Spleen (tissue), 11 donors: ENCODE measurements at regions not wholly inside any gene's neighbourhood (a gene's known extent, or its start where the extent isn't known, plus 50 kb on each side); places are given as distances from the start of the nearest gene placed in this dataset.

Experiments used
- DNase-seq: peaks from one replicate; pipeline ENCODE4 v3.0.0-alpha.2; 2020
- H3K27ac ChIP-seq, 8 donors: fragments of 200-600 bp; sonication (generic) in 7 of 8; 1 replicate in 4 of 8; 2 replicates in 4 of 8; pipeline versions ENCODE4 v1.5.0 to v1.8.0; 2016 to 2021; ENCODE audit warnings: inconsistent platforms in 4 of 8, mild to moderate bottlenecking in 4 of 8, moderate library complexity in 1 of 8
- H3K27me3 ChIP-seq, 7 donors: fragments of 200-600 bp; sonication (generic) in 6 of 7; replicated peaks in 1 of 7; 1 replicate in 4 of 7; 2 replicates in 3 of 7; pipeline versions ENCODE4 v1.5.0 to v1.8.0; 2016 to 2021; ENCODE audit warnings: inconsistent platforms in 3 of 7, mild to moderate bottlenecking in 1 of 7
- H3K36me3 ChIP-seq, 6 donors: fragments of 200-600 bp; sonication (generic) in 5 of 6; 1 replicate in 4 of 6; 2 replicates in 2 of 6; pipeline versions ENCODE4 v1.5.0 to v1.8.0; 2016 to 2021; ENCODE audit warnings: inconsistent platforms in 2 of 6
- H3K4me1 ChIP-seq, 6 donors: fragments of 200-600 bp; sonication (generic) in 5 of 6; 1 replicate in 3 of 6; 2 replicates in 3 of 6; pipeline versions ENCODE4 v1.5.0 to v1.8.0; 2016 to 2021; ENCODE audit warnings: inconsistent platforms in 3 of 6
- H3K4me3 ChIP-seq, 8 donors: fragments of 200-600 bp; sonication (generic) in 7 of 8; 1 replicate in 4 of 8; 2 replicates in 4 of 8; pipeline versions ENCODE4 v1.5.0 to v1.8.0; 2016 to 2021; ENCODE audit warnings: inconsistent platforms in 4 of 8, mild to moderate bottlenecking in 4 of 8, moderate library complexity in 2 of 8
- H3K9me3 ChIP-seq, 8 donors: fragments of 200-600 bp; sonication (generic) in 7 of 8; 1 replicate in 4 of 8; 2 replicates in 4 of 8; pipeline versions ENCODE4 v1.5.0 to v1.8.0; 2016 to 2021; ENCODE audit warnings: inconsistent platforms in 4 of 8
- POLR2A ChIP-seq, 3 donors: fragments of 450-650 bp; IDR thresholded peaks; one replicate each; pipeline ENCODE4 v1.5.1; 2017; ENCODE audit warnings: antibody characterized with exemption in 3 of 3, mild to moderate bottlenecking in 1 of 3
- POLR2AphosphoS5 ChIP-seq, 3 donors: sonication (generic); formaldehyde crosslinking; IDR thresholded peaks; one replicate each; pipeline ENCODE4 v1.5.1; 2017; ENCODE audit warnings: antibody characterized with exemption in 3 of 3
- WGBS, 5 donors: extraction: QIAGEN DNeasy Blood & Tissue Kit in 3 of 5; methylation state at CpG; one replicate each; pipeline versions ENCODE4 v1.1.5 to v1.1.7; 2013 to 2018; 5-methylcytosine and 5-hydroxymethylcytosine counted together
- intact Hi-C: fragments of 100-400 bp; cut with DNase I; formaldehyde crosslinking; loops from one replicate; pipeline ENCODE4 v1.15.0; 2023; ENCODE audit warnings: low total_unique reads
- TF ChIP-seq, protein P1 (sequence below), 11 experiments: fragments of 200-600 bp in 7 of 11; fragments of 450-650 bp in 4 of 11; sonication (generic) in 4 of 11; IDR thresholded peaks in 8 of 11; conservative IDR thresholded peaks in 3 of 11; 1 replicate in 7 of 11; 2 replicates in 4 of 11; pipeline versions ENCODE4 v1.4.0 to v1.8.0; 2016 to 2021; ENCODE audit warnings: antibody characterized with exemption in 11 of 11, inconsistent platforms in 4 of 11, mild to moderate bottlenecking in 1 of 11
- donor health status: healthy with polysubstance abuse.
- donor health status: DM: no; HTN: no; CAD: no; lungs with moderate emphysema.
- donor health status: DM: no; HTN: no; CAD: no.
- donor health status: Bipolar disorder and iron deficiency.
- donor health status: healthy.
- donor health status: DM: no; HTN: no; CAD: no.
- donor health status: DM: yes; HTN: yes; CAD: no.

DNA sequence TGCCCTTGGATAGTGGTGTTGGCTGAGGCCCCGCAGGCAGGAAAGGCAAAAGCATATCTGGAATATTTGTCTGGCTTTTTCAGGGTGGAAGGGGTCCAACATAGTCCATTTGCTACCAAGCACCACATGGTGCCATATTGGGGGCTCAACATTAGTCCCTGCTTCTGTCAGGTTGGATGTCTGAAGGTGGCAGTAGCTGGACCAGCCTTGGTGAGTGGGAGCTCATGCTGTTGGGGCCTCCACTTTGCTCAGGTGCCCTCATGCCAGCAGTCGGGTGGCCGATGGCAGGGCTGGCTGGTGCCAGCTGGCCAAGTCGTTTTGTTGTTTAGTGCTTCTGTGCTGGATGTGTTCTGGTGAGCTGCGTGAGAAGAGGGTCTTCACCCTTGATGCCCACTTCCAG, 135.3 kb downstream of the PAPOLA start:
- TF ChIP-seq POLR2A (IDR thresholded peaks at IDR 0.05): no peak
- TF ChIP-seq, protein P1, sequence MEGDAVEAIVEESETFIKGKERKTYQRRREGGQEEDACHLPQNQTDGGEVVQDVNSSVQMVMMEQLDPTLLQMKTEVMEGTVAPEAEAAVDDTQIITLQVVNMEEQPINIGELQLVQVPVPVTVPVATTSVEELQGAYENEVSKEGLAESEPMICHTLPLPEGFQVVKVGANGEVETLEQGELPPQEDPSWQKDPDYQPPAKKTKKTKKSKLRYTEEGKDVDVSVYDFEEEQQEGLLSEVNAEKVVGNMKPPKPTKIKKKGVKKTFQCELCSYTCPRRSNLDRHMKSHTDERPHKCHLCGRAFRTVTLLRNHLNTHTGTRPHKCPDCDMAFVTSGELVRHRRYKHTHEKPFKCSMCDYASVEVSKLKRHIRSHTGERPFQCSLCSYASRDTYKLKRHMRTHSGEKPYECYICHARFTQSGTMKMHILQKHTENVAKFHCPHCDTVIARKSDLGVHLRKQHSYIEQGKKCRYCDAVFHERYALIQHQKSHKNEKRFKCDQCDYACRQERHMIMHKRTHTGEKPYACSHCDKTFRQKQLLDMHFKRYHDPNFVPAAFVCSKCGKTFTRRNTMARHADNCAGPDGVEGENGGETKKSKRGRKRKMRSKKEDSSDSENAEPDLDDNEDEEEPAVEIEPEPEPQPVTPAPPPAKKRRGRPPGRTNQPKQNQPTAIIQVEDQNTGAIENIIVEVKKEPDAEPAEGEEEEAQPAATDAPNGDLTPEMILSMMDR (IDR thresholded peaks at IDR 0.05 in 8 of 11, conservative IDR thresholded peaks at IDR 0.05 in 3 of 11): no peak
- H3K4me1 ChIP-seq: no peaks in the 10 kb centered on the region
- H3K4me3 ChIP-seq: no peak overlapping the region
- no peaks in the 10 kb centered on the region for H3K27me3 ChIP-seq
- no peaks in the 10 kb centered on the region for H3K36me3 ChIP-seq
- WGBS, 5 donors: 85 to 93% (median 91%) methylated on average over 5 of the region's 5 CpGs
- H3K9me3 ChIP-seq: no peaks in the 10 kb centered on the region
- intact Hi-C loops: no loop called here
- peak; percentile 46 for DNase-seq
- no peak overlapping the region for H3K27ac ChIP-seq

DNA sequence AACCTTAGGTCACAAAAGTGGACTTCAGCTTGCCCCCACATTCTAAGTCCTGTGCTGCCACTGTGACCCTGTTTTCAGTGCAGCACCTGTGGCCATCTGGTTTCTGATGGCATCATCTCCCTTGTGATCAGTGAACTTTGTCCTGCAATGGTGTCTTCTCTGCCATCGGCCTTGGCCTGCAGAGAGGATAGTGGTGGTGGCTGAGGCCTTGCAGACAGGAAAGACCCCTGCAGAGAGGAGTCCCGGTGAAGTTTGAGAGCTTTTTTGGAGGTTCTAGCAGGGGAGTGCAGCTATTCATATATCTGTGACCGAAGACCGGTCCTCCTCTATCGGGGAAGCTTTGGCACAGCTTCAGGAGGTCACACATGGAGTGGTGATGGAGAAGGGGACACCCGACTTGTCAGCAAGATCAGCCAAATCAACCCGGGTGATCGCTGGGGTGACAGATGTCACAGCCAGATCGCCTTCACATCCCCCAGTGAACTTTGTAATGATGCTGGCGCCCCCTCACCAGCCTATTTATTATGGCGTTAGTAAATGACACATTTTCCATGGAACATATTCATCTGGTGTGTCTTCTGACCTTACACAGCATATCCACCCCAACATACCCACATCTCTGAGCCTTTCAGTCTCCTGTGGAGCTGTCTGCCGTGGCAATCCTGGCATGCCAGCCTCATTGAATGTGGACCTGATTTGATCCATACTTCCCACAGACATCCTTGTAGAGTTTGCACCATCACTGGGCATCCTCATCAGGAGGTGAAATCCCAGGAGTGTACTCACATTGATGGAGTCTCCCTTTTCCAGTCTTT, 136.1 kb downstream of the PAPOLA start:
- TF ChIP-seq, protein P1 (IDR thresholded peaks at IDR 0.05 in 8 of 11, conservative IDR thresholded peaks at IDR 0.05 in 3 of 11): no peak
- TF ChIP-seq POLR2A (IDR thresholded peaks at IDR 0.05) (no peak), POLR2AphosphoS5 (IDR thresholded peaks at IDR 0.05) (no peak)
- intact Hi-C loops: no loop called here
- Histone ChIP-seq H3K27me3 (no peaks in the 10 kb centered on the region), H3K4me1 (no peaks in the 10 kb centered on the region), H3K9me3 (no peaks in the 10 kb centered on the region), H3K36me3 (no peaks in the 10 kb centered on the region), H3K27ac (no peak overlapping the region), H3K4me3 (no peak overlapping the region)
- DNase-seq: peak; percentile 48
- WGBS, 5 donors: 75 to 85% (median 83%) methylated on average over 12 of the region's 12 CpGs

DNA sequence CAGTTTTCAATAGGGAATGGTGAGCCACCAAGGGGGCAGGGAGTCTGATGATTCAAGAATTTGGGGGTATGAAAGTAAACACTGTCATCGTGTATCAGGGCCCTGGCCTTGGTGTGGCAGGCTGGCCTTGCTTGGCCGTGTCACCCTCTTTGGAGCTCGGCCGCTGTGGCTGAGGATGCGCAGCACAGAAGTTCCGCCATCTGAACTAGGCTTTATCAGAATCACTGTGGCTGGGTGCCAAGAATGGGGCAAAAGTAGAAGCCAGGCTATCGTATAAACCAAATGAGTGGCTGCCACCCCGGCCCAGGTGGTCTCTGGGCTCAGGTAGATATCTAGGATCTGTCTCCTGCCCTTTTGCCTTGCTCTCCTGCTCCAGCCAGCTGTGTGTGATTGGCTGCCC, 137.4 kb downstream of the PAPOLA start:
- intact Hi-C loops: no loop called here
- DNase-seq: no peak
- TF ChIP-seq, protein P1 (IDR thresholded peaks at IDR 0.05 in 8 of 11, conservative IDR thresholded peaks at IDR 0.05 in 3 of 11): no peak
- TF ChIP-seq POLR2AphosphoS5 (IDR thresholded peaks at IDR 0.05) (no peak), POLR2A (IDR thresholded peaks at IDR 0.05) (no peak)
- no peaks in the 10 kb centered on the region for H3K36me3 ChIP-seq
- H3K27me3 ChIP-seq: no peaks in the 10 kb centered on the region
- no peaks in the 10 kb centered on the region for H3K4me1 ChIP-seq
- no peak overlapping the region for H3K27ac ChIP-seq
- no peak overlapping the region for H3K4me3 ChIP-seq
- no peaks in the 10 kb centered on the region for H3K9me3 ChIP-seq
- 84 to 92% (median 90%) methylated on average over 7 to 8 of the region's 8 CpGs for WGBS, 5 donors

DNA sequence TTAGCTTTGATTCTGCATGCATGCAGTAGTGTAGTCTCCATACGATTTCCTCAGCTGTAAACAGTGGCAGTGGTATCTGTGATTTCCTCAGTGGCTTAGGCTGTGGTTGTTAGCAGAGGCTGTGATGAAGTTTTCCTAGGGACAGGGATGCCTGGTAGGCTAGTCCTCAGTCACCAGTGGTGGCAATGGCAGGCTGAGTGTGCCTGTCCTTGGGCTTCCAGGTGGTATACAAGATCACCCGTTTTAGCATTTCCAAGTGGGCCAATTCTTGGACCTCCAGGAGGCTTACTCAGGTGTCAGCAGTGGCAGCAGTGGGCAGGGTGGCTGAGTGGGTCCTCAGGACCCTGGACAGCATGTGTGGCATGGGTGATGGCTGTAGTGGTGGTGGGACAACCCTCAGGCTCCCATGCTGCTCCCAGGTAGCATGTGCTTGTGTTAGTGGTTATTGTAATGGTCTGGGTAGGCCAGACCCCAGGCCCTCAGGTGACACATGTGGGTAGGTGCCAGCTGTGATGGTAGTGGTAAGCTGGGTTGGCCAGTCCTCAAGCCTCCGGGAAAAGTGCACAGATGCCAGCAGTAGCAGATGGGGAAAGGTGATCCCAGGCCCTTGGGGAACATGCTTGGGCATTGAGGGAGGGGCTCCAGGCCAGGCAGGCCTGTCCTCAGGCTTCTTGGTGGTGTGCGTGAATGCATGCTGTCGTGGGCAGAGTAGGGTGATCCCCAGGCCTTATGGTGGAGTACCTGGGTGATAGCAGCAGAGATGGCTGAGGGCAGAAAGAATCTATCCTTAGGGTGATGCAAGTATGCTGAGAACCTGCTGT, 146.5 kb downstream of the PAPOLA start:
- intact Hi-C loops: no loop called here
- H3K27ac ChIP-seq: no peak overlapping the region
- H3K36me3 ChIP-seq: no peaks in the 10 kb centered on the region
- TF ChIP-seq POLR2AphosphoS5 (IDR thresholded peaks at IDR 0.05): no peak
- TF ChIP-seq, protein P1 (IDR thresholded peaks at IDR 0.05 in 8 of 11, conservative IDR thresholded peaks at IDR 0.05 in 3 of 11): no peak
- TF ChIP-seq POLR2A (IDR thresholded peaks at IDR 0.05): no peak
- no peaks in the 10 kb centered on the region for H3K4me1 ChIP-seq
- H3K4me3 ChIP-seq: no peak overlapping the region
- H3K27me3 ChIP-seq: peaks cover 0 to 10% (median 0%) of the 10 kb centered on the region in 7 donors
- DNase-seq: no peak
- H3K9me3 ChIP-seq: peaks cover 3 to 29% (median 24%) of the 10 kb centered on the region in 8 donors
- 73 to 90% (median 82%) methylated on average over 3 to 5 of the region's 5 CpGs for WGBS, 5 donors
